ENCODE measurements at regions not wholly inside any gene's neighbourhood (a gene's known extent, or its start where the extent isn't known, plus 50 kb on each side); places are given as distances from the start of the nearest gene placed in this dataset.

DNA sequence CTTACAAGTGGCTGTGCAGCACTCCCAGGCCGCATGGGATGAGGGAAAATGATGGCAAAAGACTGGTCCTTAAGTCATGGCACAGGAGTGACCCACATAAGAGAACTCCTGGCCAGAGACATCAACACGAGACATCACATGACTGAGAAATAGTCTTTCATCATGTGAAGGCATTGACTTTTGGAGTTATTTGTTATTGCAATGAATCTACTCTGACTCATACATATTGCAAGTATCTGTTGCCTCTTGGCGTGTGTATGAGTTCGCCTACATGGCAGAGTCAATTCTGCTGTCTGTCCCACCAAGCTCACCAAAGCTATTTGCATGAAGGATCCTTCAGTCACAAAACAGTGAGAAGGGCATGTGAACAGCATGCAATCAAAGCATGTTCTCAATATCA, 59.7 kb upstream of the HABP2 start:
- TF ChIP-seq, protein P1, sequence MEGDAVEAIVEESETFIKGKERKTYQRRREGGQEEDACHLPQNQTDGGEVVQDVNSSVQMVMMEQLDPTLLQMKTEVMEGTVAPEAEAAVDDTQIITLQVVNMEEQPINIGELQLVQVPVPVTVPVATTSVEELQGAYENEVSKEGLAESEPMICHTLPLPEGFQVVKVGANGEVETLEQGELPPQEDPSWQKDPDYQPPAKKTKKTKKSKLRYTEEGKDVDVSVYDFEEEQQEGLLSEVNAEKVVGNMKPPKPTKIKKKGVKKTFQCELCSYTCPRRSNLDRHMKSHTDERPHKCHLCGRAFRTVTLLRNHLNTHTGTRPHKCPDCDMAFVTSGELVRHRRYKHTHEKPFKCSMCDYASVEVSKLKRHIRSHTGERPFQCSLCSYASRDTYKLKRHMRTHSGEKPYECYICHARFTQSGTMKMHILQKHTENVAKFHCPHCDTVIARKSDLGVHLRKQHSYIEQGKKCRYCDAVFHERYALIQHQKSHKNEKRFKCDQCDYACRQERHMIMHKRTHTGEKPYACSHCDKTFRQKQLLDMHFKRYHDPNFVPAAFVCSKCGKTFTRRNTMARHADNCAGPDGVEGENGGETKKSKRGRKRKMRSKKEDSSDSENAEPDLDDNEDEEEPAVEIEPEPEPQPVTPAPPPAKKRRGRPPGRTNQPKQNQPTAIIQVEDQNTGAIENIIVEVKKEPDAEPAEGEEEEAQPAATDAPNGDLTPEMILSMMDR (conservative IDR thresholded peaks at IDR 0.05; ENCODE audit: low read depth, low read length) = no peak
- TF ChIP-seq EZH2 (IDR thresholded peaks at IDR 0.05; ENCODE audit: borderline replicate concordance, low read depth, low read length, poor library complexity, severe bottlenecking) = no peak
